Keratinocyte (primary cell): ENCODE measurements at regions not wholly inside any gene's neighbourhood (a gene's known extent, or its start where the extent isn't known, plus 50 kb on each side); places are given as distances from the start of the nearest gene placed in this dataset.

ENCODE experiments used
- CTCF ChIP-seq, 3 experiments: IDR thresholded peaks in 1 of 3; conservative IDR thresholded peaks in 1 of 3; optimal IDR thresholded peaks in 1 of 3; 2 replicates in 2 of 3; 3 replicates in 1 of 3; pipeline versions ENCODE3 to v1.5.1; 2011; ENCODE audit warnings: low read length in 3 of 3, mild to moderate bottlenecking in 3 of 3, moderate library complexity in 2 of 3, control low read depth in 1 of 3, inconsistent platforms in 1 of 3; ENCODE audit not compliant: insufficient read depth in 2 of 3; ENCODE audit errors: extremely low read depth in 1 of 3
- EZH2 ChIP-seq: IDR thresholded peaks from one replicate; pipeline ENCODE4 v1.6.1; 2012; ENCODE audit warnings: inconsistent platforms, mild to moderate bottlenecking, low read length, moderate library complexity

- no peak for TF ChIP-seq CTCF (optimal IDR thresholded peaks at IDR 0.05 in 1 of 3, IDR thresholded peaks at IDR 0.05 in 1 of 3, conservative IDR thresholded peaks at IDR 0.05 in 1 of 3; ENCODE audit: extremely low read depth in 1 of 3, insufficient read depth in 2 of 3, low read length in 3 of 3)
- TF ChIP-seq EZH2, result no peak
These were observed 69.0 kb upstream of the ZNF184 start for GRCh38 chr6:27541933-27542297.
